ENCODE measurements at regions not wholly inside any gene's neighbourhood (a gene's known extent, or its start where the extent isn't known, plus 50 kb on each side); places are given as distances from the start of the nearest gene placed in this dataset.

DNA sequence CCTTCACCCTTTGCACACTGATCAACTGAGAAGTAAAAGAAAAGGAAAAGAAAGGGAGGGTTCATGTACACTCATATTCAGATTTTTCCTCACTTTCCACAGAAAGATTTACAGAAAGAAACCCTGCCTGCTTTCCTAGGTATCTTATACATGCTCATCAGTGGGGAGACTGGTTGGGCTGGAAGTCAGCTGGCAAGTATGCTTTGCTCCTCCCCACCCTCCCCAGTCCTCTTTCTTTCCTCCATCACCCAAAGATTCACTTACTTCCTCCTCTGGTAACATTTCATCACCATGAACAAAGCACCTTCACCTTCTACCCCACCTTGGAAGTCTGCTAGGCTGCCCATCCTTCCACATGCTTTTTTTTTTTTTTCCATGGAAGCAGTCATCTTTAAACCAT, 153.2 kb upstream of the NRBF2 start:
- no peak for TF ChIP-seq EZH2 (IDR thresholded peaks at IDR 0.05; ENCODE audit: insufficient read depth, low read length)
- TF ChIP-seq, protein P1, sequence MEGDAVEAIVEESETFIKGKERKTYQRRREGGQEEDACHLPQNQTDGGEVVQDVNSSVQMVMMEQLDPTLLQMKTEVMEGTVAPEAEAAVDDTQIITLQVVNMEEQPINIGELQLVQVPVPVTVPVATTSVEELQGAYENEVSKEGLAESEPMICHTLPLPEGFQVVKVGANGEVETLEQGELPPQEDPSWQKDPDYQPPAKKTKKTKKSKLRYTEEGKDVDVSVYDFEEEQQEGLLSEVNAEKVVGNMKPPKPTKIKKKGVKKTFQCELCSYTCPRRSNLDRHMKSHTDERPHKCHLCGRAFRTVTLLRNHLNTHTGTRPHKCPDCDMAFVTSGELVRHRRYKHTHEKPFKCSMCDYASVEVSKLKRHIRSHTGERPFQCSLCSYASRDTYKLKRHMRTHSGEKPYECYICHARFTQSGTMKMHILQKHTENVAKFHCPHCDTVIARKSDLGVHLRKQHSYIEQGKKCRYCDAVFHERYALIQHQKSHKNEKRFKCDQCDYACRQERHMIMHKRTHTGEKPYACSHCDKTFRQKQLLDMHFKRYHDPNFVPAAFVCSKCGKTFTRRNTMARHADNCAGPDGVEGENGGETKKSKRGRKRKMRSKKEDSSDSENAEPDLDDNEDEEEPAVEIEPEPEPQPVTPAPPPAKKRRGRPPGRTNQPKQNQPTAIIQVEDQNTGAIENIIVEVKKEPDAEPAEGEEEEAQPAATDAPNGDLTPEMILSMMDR (IDR thresholded peaks at IDR 0.05; ENCODE audit: insufficient read depth, low read depth, low read length): no peak
